ENCODE measurements at regions not wholly inside any gene's neighbourhood (a gene's known extent, or its start where the extent isn't known, plus 50 kb on each side); places are given as distances from the start of the nearest gene placed in this dataset.

GRCh38 chr9:13759551-13759950, 480.1 kb upstream of the MPDZ start:
- Histone ChIP-seq H3K27me3 (no peaks in the 10 kb centered on the region), H3K4me1 (no peaks in the 10 kb centered on the region), H3K27ac (no peak overlapping the region), H3K4me3 (no peak overlapping the region), H3K36me3 (no peaks in the 10 kb centered on the region), H3K9me3 (no peaks in the 10 kb centered on the region)
- intact Hi-C loops (cut with DNase I) = no loop called here
- no peak for DNase-seq (ENCODE audit: extremely low spot score in 2 of 2)
- TF ChIP-seq POLR2A (IDR thresholded peaks at IDR 0.05) = no peak
- TF ChIP-seq, protein P1, sequence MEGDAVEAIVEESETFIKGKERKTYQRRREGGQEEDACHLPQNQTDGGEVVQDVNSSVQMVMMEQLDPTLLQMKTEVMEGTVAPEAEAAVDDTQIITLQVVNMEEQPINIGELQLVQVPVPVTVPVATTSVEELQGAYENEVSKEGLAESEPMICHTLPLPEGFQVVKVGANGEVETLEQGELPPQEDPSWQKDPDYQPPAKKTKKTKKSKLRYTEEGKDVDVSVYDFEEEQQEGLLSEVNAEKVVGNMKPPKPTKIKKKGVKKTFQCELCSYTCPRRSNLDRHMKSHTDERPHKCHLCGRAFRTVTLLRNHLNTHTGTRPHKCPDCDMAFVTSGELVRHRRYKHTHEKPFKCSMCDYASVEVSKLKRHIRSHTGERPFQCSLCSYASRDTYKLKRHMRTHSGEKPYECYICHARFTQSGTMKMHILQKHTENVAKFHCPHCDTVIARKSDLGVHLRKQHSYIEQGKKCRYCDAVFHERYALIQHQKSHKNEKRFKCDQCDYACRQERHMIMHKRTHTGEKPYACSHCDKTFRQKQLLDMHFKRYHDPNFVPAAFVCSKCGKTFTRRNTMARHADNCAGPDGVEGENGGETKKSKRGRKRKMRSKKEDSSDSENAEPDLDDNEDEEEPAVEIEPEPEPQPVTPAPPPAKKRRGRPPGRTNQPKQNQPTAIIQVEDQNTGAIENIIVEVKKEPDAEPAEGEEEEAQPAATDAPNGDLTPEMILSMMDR (IDR thresholded peaks at IDR 0.05) = no peak
- TF ChIP-seq POLR2AphosphoS5 (IDR thresholded peaks at IDR 0.05; ENCODE audit: insufficient read depth in 1 of 2, low read depth in 1 of 2) = no peak

- TF ChIP-seq, protein P1 (IDR thresholded peaks at IDR 0.05) = no peak
- TF ChIP-seq POLR2A (IDR thresholded peaks at IDR 0.05) (no peak), POLR2AphosphoS5 (IDR thresholded peaks at IDR 0.05; ENCODE audit: insufficient read depth in 1 of 2, low read depth in 1 of 2) (no peak)
- no peak for DNase-seq (ENCODE audit: extremely low spot score in 2 of 2)
- H3K4me1 ChIP-seq = no peaks in the 10 kb centered on the region
- H3K36me3 ChIP-seq = no peaks in the 10 kb centered on the region
- no peaks in the 10 kb centered on the region for H3K9me3 ChIP-seq
- no peaks in the 10 kb centered on the region for H3K27me3 ChIP-seq
- no peak overlapping the region for H3K4me3 ChIP-seq
- intact Hi-C loops (cut with DNase I) = no loop called here
- H3K27ac ChIP-seq = no peak overlapping the region
Observed at GRCh38 chr9:13758936-13759335, 479.4 kb upstream of the MPDZ start.

DNA sequence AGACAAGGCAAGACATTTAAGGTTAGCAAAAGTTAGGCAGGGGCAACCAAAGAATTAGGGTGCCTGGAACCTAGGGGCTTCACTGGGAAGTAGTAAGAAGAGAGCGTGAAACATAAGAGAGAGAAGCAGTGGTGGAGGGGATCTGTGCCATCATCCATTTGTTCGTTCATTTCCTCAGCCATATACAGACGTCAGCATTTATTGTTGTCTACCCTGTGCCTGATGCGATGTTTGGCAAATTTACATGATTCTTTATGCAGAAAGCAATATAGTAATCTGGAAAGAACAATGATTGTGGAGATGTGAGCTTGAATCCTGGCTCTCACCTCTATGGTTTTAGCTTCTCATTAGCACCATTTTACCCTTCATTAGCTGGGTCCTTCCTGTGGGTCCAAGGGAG, 477.5 kb upstream of the MPDZ start:
- TF ChIP-seq POLR2AphosphoS5 (IDR thresholded peaks at IDR 0.05; ENCODE audit: insufficient read depth in 1 of 2, low read depth in 1 of 2) (no peak), POLR2A (IDR thresholded peaks at IDR 0.05) (no peak)
- TF ChIP-seq, protein P1 (IDR thresholded peaks at IDR 0.05) = no peak
- intact Hi-C loops (cut with DNase I) = no loop called here
- no peaks in the 10 kb centered on the region for H3K4me1 ChIP-seq
- no peak overlapping the region for H3K27ac ChIP-seq
- no peak for DNase-seq (ENCODE audit: extremely low spot score in 2 of 2)
- no peak overlapping the region for H3K4me3 ChIP-seq
- no peaks in the 10 kb centered on the region for H3K9me3 ChIP-seq
- H3K36me3 ChIP-seq = no peaks in the 10 kb centered on the region
- no peaks in the 10 kb centered on the region for H3K27me3 ChIP-seq

- intact Hi-C loops (cut with DNase I) = no loop called here
- Histone ChIP-seq H3K36me3 (no peaks in the 10 kb centered on the region), H3K27me3 (no peaks in the 10 kb centered on the region), H3K4me3 (no peak overlapping the region), H3K9me3 (no peaks in the 10 kb centered on the region), H3K27ac (no peak overlapping the region), H3K4me1 (no peaks in the 10 kb centered on the region)
- TF ChIP-seq POLR2AphosphoS5 (IDR thresholded peaks at IDR 0.05; ENCODE audit: insufficient read depth in 1 of 2, low read depth in 1 of 2) (no peak), POLR2A (IDR thresholded peaks at IDR 0.05) (no peak)
- TF ChIP-seq, protein P1 (IDR thresholded peaks at IDR 0.05) = no peak
- DNase-seq (ENCODE audit: extremely low spot score in 2 of 2) = no peak
Observed at GRCh38 chr9:13755551-13755950, 476.1 kb upstream of the MPDZ start.

DNA sequence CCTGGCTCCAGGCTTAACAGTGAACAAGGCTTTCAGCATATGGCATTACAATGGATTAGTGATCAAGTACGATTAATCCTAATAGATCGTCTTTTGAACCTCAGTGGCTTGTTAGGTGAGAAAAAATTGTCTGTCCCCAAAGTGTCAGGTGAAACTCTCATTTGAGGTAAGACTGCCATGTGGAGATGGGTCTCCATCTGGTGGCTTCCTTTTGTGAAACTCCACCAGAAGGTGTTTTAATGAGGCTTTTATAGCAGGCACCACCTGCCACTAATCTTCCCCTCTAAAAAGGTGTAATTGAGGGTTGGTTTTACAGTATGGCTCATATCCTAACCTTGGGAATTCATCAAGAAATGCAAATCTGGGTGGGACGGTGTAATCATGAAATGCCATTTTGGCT, 471.1 kb upstream of the MPDZ start:
- H3K27ac ChIP-seq = no peak overlapping the region
- H3K27me3 ChIP-seq = no peaks in the 10 kb centered on the region
- no peak overlapping the region for H3K4me3 ChIP-seq
- intact Hi-C loops (cut with DNase I) = no loop called here
- no peaks in the 10 kb centered on the region for H3K36me3 ChIP-seq
- H3K9me3 ChIP-seq = no peaks in the 10 kb centered on the region
- no peaks in the 10 kb centered on the region for H3K4me1 ChIP-seq
- no peak for TF ChIP-seq POLR2AphosphoS5 (IDR thresholded peaks at IDR 0.05; ENCODE audit: insufficient read depth in 1 of 2, low read depth in 1 of 2)
- TF ChIP-seq, protein P1 (IDR thresholded peaks at IDR 0.05) = no peak
- no peak for TF ChIP-seq POLR2A (IDR thresholded peaks at IDR 0.05)
- no peak for DNase-seq (ENCODE audit: extremely low spot score in 2 of 2)

All from vagina (tissue), 2 donors.